ENCODE measurements at regions not wholly inside any gene's neighbourhood (a gene's known extent, or its start where the extent isn't known, plus 50 kb on each side); places are given as distances from the start of the nearest gene placed in this dataset.

GRCh38 chr6:16911088-16911487 lies 149.8 kb upstream of the ATXN1 start:
- no peak overlapping the region for H3K27ac ChIP-seq
- no peak overlapping the region for H3K4me3 ChIP-seq
- no peak for DNase-seq (ENCODE audit: low spot score)
- TF ChIP-seq CTCF (IDR thresholded peaks at IDR 0.05): no peak

GRCh38 chr6:16909658-16910360 lies 148.5 kb upstream of the ATXN1 start:
- DNase-seq (ENCODE audit: low spot score): no peak
- Histone ChIP-seq H3K27ac (no peak overlapping the region), H3K4me3 (no peak overlapping the region)
- no peak for TF ChIP-seq CTCF (IDR thresholded peaks at IDR 0.05)

- H3K4me3 ChIP-seq: no peak overlapping the region
- no peak for TF ChIP-seq CTCF (IDR thresholded peaks at IDR 0.05)
- DNase-seq (ENCODE audit: low spot score): no peak
- H3K27ac ChIP-seq: no peak overlapping the region
These were observed 146.7 kb upstream of the ATXN1 start for GRCh38 chr6:16907991-16908390.

- H3K27ac ChIP-seq: no peak overlapping the region
- no peak for TF ChIP-seq CTCF (IDR thresholded peaks at IDR 0.05)
- H3K4me3 ChIP-seq: no peak overlapping the region
- no peak for DNase-seq (ENCODE audit: low spot score)
These were observed 143.7 kb upstream of the ATXN1 start for GRCh38 chr6:16904957-16905356.

- no peak overlapping the region for H3K27ac ChIP-seq
- no peak for DNase-seq (ENCODE audit: low spot score)
- no peak overlapping the region for H3K4me3 ChIP-seq
- no peak for TF ChIP-seq CTCF (IDR thresholded peaks at IDR 0.05)
These were observed 142.2 kb upstream of the ATXN1 start for GRCh38 chr6:16903470-16903869.

- H3K27ac ChIP-seq: no peak overlapping the region
- DNase-seq (ENCODE audit: low spot score): no peak
These were observed 141.2 kb upstream of the ATXN1 start for GRCh38 chr6:16902502-16902901.

More at GRCh38 chr6:16902502-16902901, 141.2 kb upstream of the ATXN1 start:
- no peak for TF ChIP-seq CTCF (IDR thresholded peaks at IDR 0.05)
- H3K4me3 ChIP-seq: no peak overlapping the region
